Natural killer cell (primary cell): ENCODE measurements at regions not wholly inside any gene's neighbourhood (a gene's known extent, or its start where the extent isn't known, plus 50 kb on each side); places are given as distances from the start of the nearest gene placed in this dataset.

ENCODE experiments used
- ATAC-seq, 3 donors: fragments of 150-1000 bp in 2 of 3; fragments of 200-7000 bp in 1 of 3; cut with Tn5 transposase; 1 replicate in 1 of 3; 2 replicates in 2 of 3; pipeline ENCODE4 v1.10.0; 2021; ENCODE audit warnings: mild to moderate bottlenecking in 2 of 3, moderate library complexity in 2 of 3
- DNase-seq, 2 donors: peaks; one replicate each; pipeline versions ENCODE4 v3.0.0 to v3.0.0-alpha.2; 2013 to 2021; ENCODE audit warnings: mixed read lengths in 1 of 2
- H3K27ac ChIP-seq: one replicate; pipeline ENCODE4 v1.5.1; 2013; ENCODE audit warnings: mild to moderate bottlenecking, low read length
- H3K27me3 ChIP-seq: one replicate; pipeline ENCODE4 v1.6.1; 2013; ENCODE audit warnings: low read length; ENCODE audit not compliant: control insufficient read depth, insufficient read depth
- H3K36me3 ChIP-seq: one replicate; pipeline ENCODE4 v1.6.1; 2013; ENCODE audit warnings: low read length; ENCODE audit not compliant: control insufficient read depth, insufficient read depth
- H3K4me1 ChIP-seq: one replicate; pipeline ENCODE4 v1.6.1; 2013; ENCODE audit warnings: low read length; ENCODE audit not compliant: control insufficient read depth, insufficient read depth
- H3K4me3 ChIP-seq: one replicate; pipeline ENCODE4 v1.5.1; 2013; ENCODE audit warnings: low read length
- H3K9me3 ChIP-seq: one replicate; pipeline ENCODE4 v1.6.1; 2013; ENCODE audit warnings: low read length; ENCODE audit not compliant: control insufficient read depth, insufficient read depth
- H3K27ac Mint-ChIP-seq, 2 donors: one replicate each; pipeline ENCODE4 v1.8.0; 2022; ENCODE audit warnings: mild to moderate bottlenecking in 2 of 2, mixed read lengths in 2 of 2, moderate library complexity in 1 of 2
- H3K27me3 Mint-ChIP-seq, 2 donors: one replicate each; pipeline ENCODE4 v1.8.0; 2022; ENCODE audit warnings: low read depth in 2 of 2, mixed read lengths in 2 of 2
- H3K36me3 Mint-ChIP-seq: one replicate; pipeline ENCODE4 v1.8.0; 2022; ENCODE audit warnings: mixed read lengths
- H3K4me1 Mint-ChIP-seq, 2 donors: one replicate each; pipeline ENCODE4 v1.8.0; 2022; ENCODE audit warnings: mixed read lengths in 2 of 2
- H3K4me3 Mint-ChIP-seq: one replicate; pipeline ENCODE4 v1.8.0; 2022; ENCODE audit warnings: mild to moderate bottlenecking, moderate library complexity, mixed read lengths
- H3K9me3 Mint-ChIP-seq, 2 donors: one replicate each; pipeline ENCODE4 v1.8.0; 2022; ENCODE audit warnings: mixed read lengths in 2 of 2
- WGBS: methylation state at CpG from one replicate; pipeline ENCODE4 v1.1.7; 2013; ENCODE audit warnings: missing lambda C conversion rate; ENCODE audit not compliant: insufficient coverage; 5-methylcytosine and 5-hydroxymethylcytosine counted together
- intact Hi-C: fragments of 100-400 bp; cut with micrococcal nuclease; formaldehyde crosslinking; loops from one replicate; pipeline ENCODE4 v1.14.2; 2022
- TF ChIP-seq, protein P1 (sequence below): fragments of 200-600 bp; IDR thresholded peaks from one replicate; pipeline ENCODE4 v1.8.0; 2022; ENCODE audit warnings: antibody characterized with exemption

DNA sequence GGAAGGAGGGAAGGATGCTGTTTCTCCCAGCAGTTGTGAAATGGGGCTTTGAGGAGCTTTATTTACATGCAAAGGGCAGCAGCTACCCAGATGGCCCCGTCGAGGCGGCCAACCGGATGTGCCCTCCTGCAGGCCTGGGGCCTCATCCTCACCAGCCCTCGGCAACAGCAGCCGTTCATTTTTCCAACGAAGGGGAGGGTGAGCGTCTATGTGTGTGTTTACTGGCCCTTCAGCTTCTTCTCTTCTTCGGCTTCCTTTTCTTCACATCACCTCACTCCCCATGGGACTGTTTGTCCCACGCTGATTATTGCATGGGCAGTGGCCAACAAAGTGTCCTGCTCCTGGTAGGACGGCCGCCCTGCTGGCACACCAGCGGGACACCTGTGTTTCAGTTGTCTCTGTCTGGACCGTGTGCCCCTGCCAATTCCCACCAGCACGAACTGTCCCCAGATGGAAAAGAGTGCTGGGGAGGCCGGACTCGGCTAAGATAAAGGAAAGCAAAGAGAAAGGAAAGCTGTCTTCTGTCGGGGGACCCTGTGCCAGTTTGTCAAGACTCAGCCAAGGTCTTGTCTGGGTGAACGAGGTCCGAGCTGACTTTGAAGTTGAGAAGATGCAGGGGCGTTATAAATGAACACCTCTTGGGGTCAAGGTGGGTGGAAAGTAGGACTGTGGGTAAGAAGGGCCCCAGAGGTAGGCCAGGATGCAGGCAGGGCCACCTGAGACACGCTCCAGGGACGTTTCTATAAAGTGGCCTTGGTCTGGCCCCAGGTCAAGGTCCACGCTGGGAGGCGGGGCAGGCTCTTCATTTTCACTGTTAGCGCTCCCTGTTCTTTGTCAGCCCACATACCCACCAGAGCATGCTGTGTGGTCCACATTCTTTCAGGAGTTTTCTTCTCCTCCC lies 57.0 kb downstream of the FAM50B start:
- H3K27ac ChIP-seq = no peak overlapping the region
- TF ChIP-seq, protein P1, sequence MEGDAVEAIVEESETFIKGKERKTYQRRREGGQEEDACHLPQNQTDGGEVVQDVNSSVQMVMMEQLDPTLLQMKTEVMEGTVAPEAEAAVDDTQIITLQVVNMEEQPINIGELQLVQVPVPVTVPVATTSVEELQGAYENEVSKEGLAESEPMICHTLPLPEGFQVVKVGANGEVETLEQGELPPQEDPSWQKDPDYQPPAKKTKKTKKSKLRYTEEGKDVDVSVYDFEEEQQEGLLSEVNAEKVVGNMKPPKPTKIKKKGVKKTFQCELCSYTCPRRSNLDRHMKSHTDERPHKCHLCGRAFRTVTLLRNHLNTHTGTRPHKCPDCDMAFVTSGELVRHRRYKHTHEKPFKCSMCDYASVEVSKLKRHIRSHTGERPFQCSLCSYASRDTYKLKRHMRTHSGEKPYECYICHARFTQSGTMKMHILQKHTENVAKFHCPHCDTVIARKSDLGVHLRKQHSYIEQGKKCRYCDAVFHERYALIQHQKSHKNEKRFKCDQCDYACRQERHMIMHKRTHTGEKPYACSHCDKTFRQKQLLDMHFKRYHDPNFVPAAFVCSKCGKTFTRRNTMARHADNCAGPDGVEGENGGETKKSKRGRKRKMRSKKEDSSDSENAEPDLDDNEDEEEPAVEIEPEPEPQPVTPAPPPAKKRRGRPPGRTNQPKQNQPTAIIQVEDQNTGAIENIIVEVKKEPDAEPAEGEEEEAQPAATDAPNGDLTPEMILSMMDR = no peak
- no peaks in the 10 kb centered on the region for H3K27me3 ChIP-seq
- 70% methylated on average over 26 of the region's 26 CpGs for WGBS
- no peaks in the 10 kb centered on the region for H3K9me3 Mint-ChIP-seq
- no peak overlapping the region for H3K27ac Mint-ChIP-seq
- H3K36me3 ChIP-seq = no peaks in the 10 kb centered on the region
- H3K4me1 Mint-ChIP-seq = no peaks in the 10 kb centered on the region
- no peak overlapping the region for H3K4me3 ChIP-seq
- H3K4me1 ChIP-seq = no peaks in the 10 kb centered on the region
- no peaks in the 10 kb centered on the region for H3K36me3 Mint-ChIP-seq
- H3K27me3 Mint-ChIP-seq = peaks cover 8 to 12% of the 10 kb centered on the region in 2 donors
- DNase-seq (no peak), ATAC-seq (no peak)
- intact Hi-C loops = no loop called here
- no peaks in the 10 kb centered on the region for H3K9me3 ChIP-seq
- H3K4me3 Mint-ChIP-seq = no peak overlapping the region

DNA sequence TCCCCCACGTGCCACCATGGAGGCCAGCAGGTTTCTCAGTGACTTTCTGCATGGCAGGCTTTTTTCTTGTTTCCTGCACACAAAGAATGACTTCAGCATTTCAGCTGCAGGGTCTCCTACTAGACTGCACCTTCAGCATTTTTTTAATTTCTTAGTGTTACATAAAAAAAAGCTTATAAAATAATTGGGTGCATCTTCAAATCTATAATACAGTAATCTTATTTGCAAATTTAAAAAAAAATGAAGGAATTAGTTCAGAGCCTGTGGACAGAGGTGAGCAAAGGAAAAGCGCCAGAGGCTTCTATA lies 57.6 kb downstream of the FAM50B start:
- Histone ChIP-seq H3K4me3 (no peak overlapping the region), H3K4me1 (no peaks in the 10 kb centered on the region), H3K27ac (no peak overlapping the region), H3K36me3 (no peaks in the 10 kb centered on the region), H3K27me3 (no peaks in the 10 kb centered on the region), H3K9me3 (no peaks in the 10 kb centered on the region)
- intact Hi-C loops = no loop called here
- Mint-ChIP-seq H3K36me3 (no peaks in the 10 kb centered on the region), H3K27ac (no peak overlapping the region), H3K4me1 (no peaks in the 10 kb centered on the region), H3K4me3 (no peak overlapping the region), H3K9me3 (no peaks in the 10 kb centered on the region), H3K27me3 (peaks cover 9 to 14% of the 10 kb centered on the region in 2 donors)
- DNase-seq (no peak), ATAC-seq (no peak)
- 64% methylated on average over 2 of the region's 2 CpGs for WGBS
- TF ChIP-seq, protein P1 = no peak

GRCh38 chr6:3908223-3908622 lies 59.0 kb downstream of the FAM50B start:
- no peaks in the 10 kb centered on the region for H3K36me3 Mint-ChIP-seq
- DNase-seq (no peak), ATAC-seq (no peak)
- H3K9me3 ChIP-seq = no peaks in the 10 kb centered on the region
- no peaks in the 10 kb centered on the region for H3K9me3 Mint-ChIP-seq
- H3K4me1 Mint-ChIP-seq = no peaks in the 10 kb centered on the region
- no peaks in the 10 kb centered on the region for H3K4me1 ChIP-seq
- 89% methylated on average over 10 of the region's 10 CpGs for WGBS
- H3K27me3 ChIP-seq = no peaks in the 10 kb centered on the region
- no peak overlapping the region for H3K4me3 Mint-ChIP-seq
- TF ChIP-seq, protein P1 = no peak
- H3K27ac Mint-ChIP-seq = no peak overlapping the region
- H3K36me3 ChIP-seq = no peaks in the 10 kb centered on the region
- intact Hi-C loops = no loop called here
- H3K27ac ChIP-seq = no peak overlapping the region
- peaks cover 13 to 20% of the 10 kb centered on the region in 2 donors for H3K27me3 Mint-ChIP-seq
- H3K4me3 ChIP-seq = no peak overlapping the region

GRCh38 chr6:3908961-3909360 lies 59.8 kb downstream of the FAM50B start:
- no peak for DNase-seq

More at GRCh38 chr6:3908961-3909360, 59.8 kb downstream of the FAM50B start:
- TF ChIP-seq, protein P1 = no peak
- no peak overlapping the region for H3K4me3 Mint-ChIP-seq
- H3K27ac ChIP-seq = no peak overlapping the region
- H3K36me3 ChIP-seq = no peaks in the 10 kb centered on the region
- WGBS = 90% methylated on average over 6 of the region's 6 CpGs
- H3K9me3 Mint-ChIP-seq = no peaks in the 10 kb centered on the region
- no peaks in the 10 kb centered on the region for H3K36me3 Mint-ChIP-seq
- H3K27me3 Mint-ChIP-seq = peaks cover 13 to 20% of the 10 kb centered on the region in 2 donors
- no peak overlapping the region for H3K27ac Mint-ChIP-seq
- no peaks in the 10 kb centered on the region for H3K4me1 Mint-ChIP-seq
- intact Hi-C loops = no loop called here
- no peaks in the 10 kb centered on the region for H3K4me1 ChIP-seq
- no peaks in the 10 kb centered on the region for H3K27me3 ChIP-seq
- no peaks in the 10 kb centered on the region for H3K9me3 ChIP-seq
- H3K4me3 ChIP-seq = no peak overlapping the region
- ATAC-seq = no peak
